GM23338 (cell line): ENCODE measurements at regions not wholly inside any gene's neighbourhood (a gene's known extent, or its start where the extent isn't known, plus 50 kb on each side); places are given as distances from the start of the nearest gene placed in this dataset.

Source experiments
- ATAC-seq: fragments of 200-7000 bp; cut with Tn5 transposase; 3 replicates; pipeline ENCODE4 v1.9.1; 2020
- DNase-seq: peaks from one replicate; pipeline ENCODE4 v3.0.0-alpha.2; 2015; ENCODE audit warnings: low spot score
- H2AFZ ChIP-seq: fragments of 200-600 bp; sonication (generic); 2 replicates; pipeline ENCODE4 v1.8.0; 2016; ENCODE audit warnings: antibody characterized with exemption, mild to moderate bottlenecking, moderate library complexity
- H3F3A ChIP-seq: fragments of 200-600 bp; sonication (generic); replicated peaks from 2 replicates; pipeline ENCODE4 v1.8.0; 2017; ENCODE audit warnings: antibody characterized with exemption, mixed run types, low read depth
- H3K27ac ChIP-seq: fragments of 200-600 bp; sonication (generic); 2 replicates; pipeline ENCODE4 v1.6.1; 2016; ENCODE audit warnings: low read depth
- H3K27me3 ChIP-seq: fragments of 200-600 bp; sonication (generic); 2 replicates; pipeline ENCODE4 v1.8.0; 2016; ENCODE audit warnings: mild to moderate bottlenecking, mixed run types, moderate library complexity; ENCODE audit not compliant: insufficient read depth
- H3K36me3 ChIP-seq: fragments of 200-600 bp; sonication (generic); 2 replicates; pipeline ENCODE4 v1.8.0; 2016; ENCODE audit warnings: mild to moderate bottlenecking; ENCODE audit not compliant: insufficient read depth
- H3K4me1 ChIP-seq: fragments of 200-600 bp; sonication (generic); 2 replicates; pipeline ENCODE4 v1.8.0; 2016; ENCODE audit warnings: mild to moderate bottlenecking, moderate library complexity; ENCODE audit not compliant: insufficient read depth
- H3K4me2 ChIP-seq: fragments of 200-600 bp; sonication (generic); 2 replicates; pipeline ENCODE4 v1.7.1; 2017; ENCODE audit warnings: mixed run types
- H3K4me3 ChIP-seq: fragments of 200-600 bp; sonication (generic); 2 replicates; pipeline ENCODE4 v1.6.1; 2016; ENCODE audit warnings: mixed run types
- H3K79me2 ChIP-seq: fragments of 200-600 bp; sonication (generic); replicated peaks from 2 replicates; pipeline ENCODE4 v1.8.0; 2017; ENCODE audit warnings: mild to moderate bottlenecking; ENCODE audit not compliant: insufficient read depth
- H3K9me2 ChIP-seq: fragments of 200-600 bp; sonication (generic); 2 replicates; pipeline ENCODE4 v1.8.0; 2017; ENCODE audit not compliant: insufficient read depth
- H4K20me1 ChIP-seq: fragments of 200-600 bp; sonication (generic); replicated peaks from 2 replicates; pipeline ENCODE4 v1.8.0; 2017; ENCODE audit warnings: mild to moderate bottlenecking; ENCODE audit not compliant: insufficient read depth
- H3K27ac Mint-ChIP-seq: 2 replicates; pipeline ENCODE4 v1.8.0; 2020; ENCODE audit warnings: inconsistent platforms, mild to moderate bottlenecking, moderate library complexity, mixed read lengths
- H3K27me3 Mint-ChIP-seq: 3 replicates; pipeline ENCODE4 v1.8.0; 2022; ENCODE audit warnings: low read depth, mild to moderate bottlenecking, moderate library complexity, mixed read lengths, inconsistent platforms; ENCODE audit not compliant: insufficient read depth, poor library complexity
- H3K36me3 Mint-ChIP-seq: 3 replicates; pipeline ENCODE4 v1.8.0; 2021; ENCODE audit warnings: low read depth, mild to moderate bottlenecking, inconsistent platforms, moderate library complexity, mixed read lengths
- H3K4me1 Mint-ChIP-seq: 3 replicates; pipeline ENCODE4 v1.8.0; 2020; ENCODE audit warnings: mild to moderate bottlenecking, inconsistent platforms, mixed read lengths
- H3K4me3 Mint-ChIP-seq: 3 replicates; pipeline ENCODE4 v1.8.0; 2021; ENCODE audit warnings: moderate library complexity, mild to moderate bottlenecking, inconsistent platforms, mixed read lengths
- H3K9me3 Mint-ChIP-seq: 3 replicates; pipeline ENCODE4 v1.8.0; 2020; ENCODE audit warnings: moderate library complexity, mild to moderate bottlenecking, inconsistent platforms, mixed read lengths
- CREB1 ChIP-seq: fragments of 250-450 bp; sonication (Bioruptor Pico); IDR thresholded peaks from 2 replicates; pipeline ENCODE4 v1.5.0; 2020; ENCODE audit warnings: low read depth, mild to moderate bottlenecking, moderate library complexity
- EZH2 ChIP-seq: fragments of 200-600 bp; sonication (generic); IDR thresholded peaks from one replicate; pipeline ENCODE4 v1.8.0; 2017; ENCODE audit warnings: antibody characterized with exemption, mild to moderate bottlenecking, low read depth; ENCODE audit not compliant: unreplicated experiment
- EZH2phosphoT487 ChIP-seq: fragments of 200-600 bp; sonication (generic); IDR thresholded peaks from one replicate; pipeline ENCODE4 v1.8.1; 2018; ENCODE audit warnings: antibody characterized with exemption; ENCODE audit not compliant: unreplicated experiment
- JUNB ChIP-seq: IDR thresholded peaks from one replicate; pipeline ENCODE4 v1.6.1; 2016; ENCODE audit warnings: antibody characterized with exemption; ENCODE audit not compliant: unreplicated experiment
- NANOG ChIP-seq: IDR thresholded peaks from 2 replicates; pipeline ENCODE4 v1.6.1; 2016; ENCODE audit warnings: antibody characterized with exemption, borderline replicate concordance
- POLR2AphosphoS5 ChIP-seq: IDR thresholded peaks from 2 replicates; pipeline ENCODE4 v1.6.1; 2016; ENCODE audit warnings: antibody characterized with exemption, low read depth
- STAT1 ChIP-seq: IDR thresholded peaks from one replicate; pipeline ENCODE4 v1.6.1; 2016; ENCODE audit warnings: antibody characterized with exemption; ENCODE audit not compliant: unreplicated experiment
- ZNF114 ChIP-seq: fragments of 250-450 bp; sonication (Bioruptor Pico); IDR thresholded peaks from 2 replicates; pipeline ENCODE4 v1.5.0; 2020; ENCODE audit warnings: mild to moderate bottlenecking, moderate library complexity
- ZNF331 ChIP-seq: fragments of 250-450 bp; sonication (Bioruptor Pico); IDR thresholded peaks from 2 replicates; pipeline ENCODE4 v1.5.0; 2020; ENCODE audit warnings: low read depth, mild to moderate bottlenecking, moderate library complexity
- TF ChIP-seq, protein P1 (sequence below): IDR thresholded peaks from 2 replicates; pipeline ENCODE4 v1.6.1; 2016; ENCODE audit warnings: antibody characterized with exemption
- TF ChIP-seq, protein P2 (sequence below), 2 experiments: fragments of 200-600 bp in 1 of 2; sonication (generic) in 1 of 2; conservative IDR thresholded peaks; 2 replicates each; pipeline versions ENCODE4 v1.5.1 to v1.6.1; 2016 to 2017; ENCODE audit warnings: antibody characterized with exemption in 2 of 2, low read depth in 2 of 2, mild to moderate bottlenecking in 2 of 2, moderate library complexity in 1 of 2
- TF ChIP-seq, protein P3 (sequence below): IDR thresholded peaks from one replicate; pipeline ENCODE4 v1.6.1; 2018; ENCODE audit warnings: antibody characterized with exemption; ENCODE audit not compliant: unreplicated experiment
- TF ChIP-seq, protein P4 (sequence below): fragments of 250-450 bp; sonication (Bioruptor Pico); IDR thresholded peaks from 2 replicates; pipeline ENCODE4 v1.5.0; 2020; ENCODE audit warnings: mild to moderate bottlenecking, moderate library complexity

DNA sequence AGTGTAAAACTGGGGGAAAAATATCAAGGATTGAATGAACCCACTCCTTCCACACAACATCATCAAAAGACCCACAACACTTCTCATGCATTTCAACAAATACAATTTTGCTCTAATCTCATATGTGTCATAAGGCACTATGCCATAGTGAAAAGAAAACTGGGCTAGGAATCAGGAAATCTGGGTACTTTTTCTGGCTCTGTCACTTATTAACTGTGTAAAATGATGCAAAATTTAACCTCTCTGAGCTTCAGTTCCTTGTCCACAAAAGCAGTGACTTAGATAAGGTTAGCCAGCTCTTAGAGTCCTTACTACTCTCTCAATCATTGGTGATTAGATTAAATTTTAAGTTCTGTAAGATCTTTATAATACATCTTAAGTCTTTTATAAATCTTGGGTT is 250.5 kb upstream of the SOX5 start:
- TF ChIP-seq EZH2phosphoT487 (no peak), ZNF114 (CRISPR knock-in tag) (no peak), ZNF331 (CRISPR knock-in tag) (no peak), JUNB (no peak), STAT1 (no peak), POLR2AphosphoS5 (no peak), EZH2 (no peak), CREB1 (CRISPR knock-in tag) (no peak), NANOG (no peak)
- TF ChIP-seq, protein P1, sequence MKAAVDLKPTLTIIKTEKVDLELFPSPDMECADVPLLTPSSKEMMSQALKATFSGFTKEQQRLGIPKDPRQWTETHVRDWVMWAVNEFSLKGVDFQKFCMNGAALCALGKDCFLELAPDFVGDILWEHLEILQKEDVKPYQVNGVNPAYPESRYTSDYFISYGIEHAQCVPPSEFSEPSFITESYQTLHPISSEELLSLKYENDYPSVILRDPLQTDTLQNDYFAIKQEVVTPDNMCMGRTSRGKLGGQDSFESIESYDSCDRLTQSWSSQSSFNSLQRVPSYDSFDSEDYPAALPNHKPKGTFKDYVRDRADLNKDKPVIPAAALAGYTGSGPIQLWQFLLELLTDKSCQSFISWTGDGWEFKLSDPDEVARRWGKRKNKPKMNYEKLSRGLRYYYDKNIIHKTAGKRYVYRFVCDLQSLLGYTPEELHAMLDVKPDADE = no peak
- TF ChIP-seq, protein P2, sequence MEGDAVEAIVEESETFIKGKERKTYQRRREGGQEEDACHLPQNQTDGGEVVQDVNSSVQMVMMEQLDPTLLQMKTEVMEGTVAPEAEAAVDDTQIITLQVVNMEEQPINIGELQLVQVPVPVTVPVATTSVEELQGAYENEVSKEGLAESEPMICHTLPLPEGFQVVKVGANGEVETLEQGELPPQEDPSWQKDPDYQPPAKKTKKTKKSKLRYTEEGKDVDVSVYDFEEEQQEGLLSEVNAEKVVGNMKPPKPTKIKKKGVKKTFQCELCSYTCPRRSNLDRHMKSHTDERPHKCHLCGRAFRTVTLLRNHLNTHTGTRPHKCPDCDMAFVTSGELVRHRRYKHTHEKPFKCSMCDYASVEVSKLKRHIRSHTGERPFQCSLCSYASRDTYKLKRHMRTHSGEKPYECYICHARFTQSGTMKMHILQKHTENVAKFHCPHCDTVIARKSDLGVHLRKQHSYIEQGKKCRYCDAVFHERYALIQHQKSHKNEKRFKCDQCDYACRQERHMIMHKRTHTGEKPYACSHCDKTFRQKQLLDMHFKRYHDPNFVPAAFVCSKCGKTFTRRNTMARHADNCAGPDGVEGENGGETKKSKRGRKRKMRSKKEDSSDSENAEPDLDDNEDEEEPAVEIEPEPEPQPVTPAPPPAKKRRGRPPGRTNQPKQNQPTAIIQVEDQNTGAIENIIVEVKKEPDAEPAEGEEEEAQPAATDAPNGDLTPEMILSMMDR (conservative IDR thresholded peaks at IDR 0.05; ENCODE audit: low read depth in 2 of 2) = no peak
- TF ChIP-seq, protein P3, sequence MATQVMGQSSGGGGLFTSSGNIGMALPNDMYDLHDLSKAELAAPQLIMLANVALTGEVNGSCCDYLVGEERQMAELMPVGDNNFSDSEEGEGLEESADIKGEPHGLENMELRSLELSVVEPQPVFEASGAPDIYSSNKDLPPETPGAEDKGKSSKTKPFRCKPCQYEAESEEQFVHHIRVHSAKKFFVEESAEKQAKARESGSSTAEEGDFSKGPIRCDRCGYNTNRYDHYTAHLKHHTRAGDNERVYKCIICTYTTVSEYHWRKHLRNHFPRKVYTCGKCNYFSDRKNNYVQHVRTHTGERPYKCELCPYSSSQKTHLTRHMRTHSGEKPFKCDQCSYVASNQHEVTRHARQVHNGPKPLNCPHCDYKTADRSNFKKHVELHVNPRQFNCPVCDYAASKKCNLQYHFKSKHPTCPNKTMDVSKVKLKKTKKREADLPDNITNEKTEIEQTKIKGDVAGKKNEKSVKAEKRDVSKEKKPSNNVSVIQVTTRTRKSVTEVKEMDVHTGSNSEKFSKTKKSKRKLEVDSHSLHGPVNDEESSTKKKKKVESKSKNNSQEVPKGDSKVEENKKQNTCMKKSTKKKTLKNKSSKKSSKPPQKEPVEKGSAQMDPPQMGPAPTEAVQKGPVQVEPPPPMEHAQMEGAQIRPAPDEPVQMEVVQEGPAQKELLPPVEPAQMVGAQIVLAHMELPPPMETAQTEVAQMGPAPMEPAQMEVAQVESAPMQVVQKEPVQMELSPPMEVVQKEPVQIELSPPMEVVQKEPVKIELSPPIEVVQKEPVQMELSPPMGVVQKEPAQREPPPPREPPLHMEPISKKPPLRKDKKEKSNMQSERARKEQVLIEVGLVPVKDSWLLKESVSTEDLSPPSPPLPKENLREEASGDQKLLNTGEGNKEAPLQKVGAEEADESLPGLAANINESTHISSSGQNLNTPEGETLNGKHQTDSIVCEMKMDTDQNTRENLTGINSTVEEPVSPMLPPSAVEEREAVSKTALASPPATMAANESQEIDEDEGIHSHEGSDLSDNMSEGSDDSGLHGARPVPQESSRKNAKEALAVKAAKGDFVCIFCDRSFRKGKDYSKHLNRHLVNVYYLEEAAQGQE = no peak
- TF ChIP-seq, protein P4, sequence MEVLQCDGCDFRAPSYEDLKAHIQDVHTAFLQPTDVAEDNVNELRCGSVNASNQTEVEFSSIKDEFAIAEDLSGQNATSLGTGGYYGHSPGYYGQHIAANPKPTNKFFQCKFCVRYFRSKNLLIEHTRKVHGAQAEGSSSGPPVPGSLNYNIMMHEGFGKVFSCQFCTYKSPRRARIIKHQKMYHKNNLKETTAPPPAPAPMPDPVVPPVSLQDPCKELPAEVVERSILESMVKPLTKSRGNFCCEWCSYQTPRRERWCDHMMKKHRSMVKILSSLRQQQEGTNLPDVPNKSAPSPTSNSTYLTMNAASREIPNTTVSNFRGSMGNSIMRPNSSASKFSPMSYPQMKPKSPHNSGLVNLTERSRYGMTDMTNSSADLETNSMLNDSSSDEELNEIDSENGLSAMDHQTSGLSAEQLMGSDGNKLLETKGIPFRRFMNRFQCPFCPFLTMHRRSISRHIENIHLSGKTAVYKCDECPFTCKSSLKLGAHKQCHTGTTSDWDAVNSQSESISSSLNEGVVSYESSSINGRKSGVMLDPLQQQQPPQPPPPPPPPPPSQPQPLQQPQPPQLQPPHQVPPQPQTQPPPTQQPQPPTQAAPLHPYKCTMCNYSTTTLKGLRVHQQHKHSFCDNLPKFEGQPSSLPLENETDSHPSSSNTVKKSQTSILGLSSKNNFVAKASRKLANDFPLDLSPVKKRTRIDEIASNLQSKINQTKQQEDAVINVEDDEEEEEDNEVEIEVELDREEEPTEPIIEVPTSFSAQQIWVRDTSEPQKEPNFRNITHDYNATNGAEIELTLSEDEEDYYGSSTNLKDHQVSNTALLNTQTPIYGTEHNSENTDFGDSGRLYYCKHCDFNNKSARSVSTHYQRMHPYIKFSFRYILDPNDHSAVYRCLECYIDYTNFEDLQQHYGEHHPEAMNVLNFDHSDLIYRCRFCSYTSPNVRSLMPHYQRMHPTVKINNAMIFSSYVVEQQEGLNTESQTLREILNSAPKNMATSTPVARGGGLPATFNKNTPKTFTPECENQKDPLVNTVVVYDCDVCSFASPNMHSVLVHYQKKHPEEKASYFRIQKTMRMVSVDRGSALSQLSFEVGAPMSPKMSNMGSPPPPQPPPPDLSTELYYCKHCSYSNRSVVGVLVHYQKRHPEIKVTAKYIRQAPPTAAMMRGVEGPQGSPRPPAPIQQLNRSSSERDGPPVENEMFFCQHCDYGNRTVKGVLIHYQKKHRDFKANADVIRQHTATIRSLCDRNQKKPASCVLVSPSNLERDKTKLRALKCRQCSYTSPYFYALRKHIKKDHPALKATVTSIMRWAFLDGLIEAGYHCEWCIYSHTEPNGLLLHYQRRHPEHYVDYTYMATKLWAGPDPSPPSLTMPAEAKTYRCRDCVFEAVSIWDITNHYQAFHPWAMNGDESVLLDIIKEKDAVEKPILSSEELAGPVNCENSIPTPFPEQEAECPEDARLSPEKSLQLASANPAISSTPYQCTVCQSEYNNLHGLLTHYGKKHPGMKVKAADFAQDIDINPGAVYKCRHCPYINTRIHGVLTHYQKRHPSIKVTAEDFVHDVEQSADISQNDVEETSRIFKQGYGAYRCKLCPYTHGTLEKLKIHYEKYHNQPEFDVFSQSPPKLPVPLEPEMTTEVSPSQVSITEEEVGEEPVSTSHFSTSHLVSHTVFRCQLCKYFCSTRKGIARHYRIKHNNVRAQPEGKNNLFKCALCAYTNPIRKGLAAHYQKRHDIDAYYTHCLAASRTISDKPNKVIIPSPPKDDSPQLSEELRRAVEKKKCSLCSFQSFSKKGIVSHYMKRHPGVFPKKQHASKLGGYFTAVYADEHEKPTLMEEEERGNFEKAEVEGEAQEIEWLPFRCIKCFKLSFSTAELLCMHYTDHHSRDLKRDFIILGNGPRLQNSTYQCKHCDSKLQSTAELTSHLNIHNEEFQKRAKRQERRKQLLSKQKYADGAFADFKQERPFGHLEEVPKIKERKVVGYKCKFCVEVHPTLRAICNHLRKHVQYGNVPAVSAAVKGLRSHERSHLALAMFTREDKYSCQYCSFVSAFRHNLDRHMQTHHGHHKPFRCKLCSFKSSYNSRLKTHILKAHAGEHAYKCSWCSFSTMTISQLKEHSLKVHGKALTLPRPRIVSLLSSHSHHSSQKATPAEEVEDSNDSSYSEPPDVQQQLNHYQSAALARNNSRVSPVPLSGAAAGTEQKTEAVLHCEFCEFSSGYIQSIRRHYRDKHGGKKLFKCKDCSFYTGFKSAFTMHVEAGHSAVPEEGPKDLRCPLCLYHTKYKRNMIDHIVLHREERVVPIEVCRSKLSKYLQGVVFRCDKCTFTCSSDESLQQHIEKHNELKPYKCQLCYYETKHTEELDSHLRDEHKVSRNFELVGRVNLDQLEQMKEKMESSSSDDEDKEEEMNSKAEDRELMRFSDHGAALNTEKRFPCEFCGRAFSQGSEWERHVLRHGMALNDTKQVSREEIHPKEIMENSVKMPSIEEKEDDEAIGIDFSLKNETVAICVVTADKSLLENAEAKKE = no peak
- H3K27ac ChIP-seq = no peak overlapping the region
- H4K20me1 ChIP-seq = no peaks in the 10 kb centered on the region
- no peak overlapping the region for H3K4me3 ChIP-seq
- H3K79me2 ChIP-seq = no peaks in the 10 kb centered on the region
- Mint-ChIP-seq H3K4me3 (no peak overlapping the region), H3K9me3 (peaks cover 8% of the 10 kb centered on the region), H3K27me3 (peaks cover 5% of the 10 kb centered on the region), H3K36me3 (peaks cover 4% of the 10 kb centered on the region; the same call in 2 of the 3 replicates), H3K4me1 (peaks cover 11% of the 10 kb centered on the region; the same call in 2 of the 3 replicates), H3K27ac (no peak overlapping the region)
- H2AFZ ChIP-seq = no peak overlapping the region
- no peaks in the 10 kb centered on the region for H3K36me3 ChIP-seq
- no peak overlapping the region for H3K4me2 ChIP-seq
- DNase-seq (no peak), ATAC-seq (no peak)
- H3F3A ChIP-seq = no peaks in the 10 kb centered on the region
- no peaks in the 10 kb centered on the region for H3K27me3 ChIP-seq
- no peaks in the 10 kb centered on the region for H3K9me2 ChIP-seq
- 0 out of 2 replicates have a peak, but pooled peaks cover 5% of the 10 kb centered on the region for H3K4me1 ChIP-seq
